ENCODE measurements at regions not wholly inside any gene's neighbourhood (a gene's known extent, or its start where the extent isn't known, plus 50 kb on each side); places are given as distances from the start of the nearest gene placed in this dataset.

GRCh38 chr22:47432683-47433082 is 670.2 kb downstream of the TBC1D22A start:
- Histone ChIP-seq H3K9me3 (ENCODE audit: control insufficient read depth, insufficient read depth, low read length) (peaks cover 29% of the 10 kb centered on the region), H4K8ac (ENCODE audit: low read depth in 2 of 2, low read length in 2 of 2) (no peak overlapping the region), H2BK15ac (ENCODE audit: low read depth, low read length) (no peak overlapping the region), H3K36me3 (ENCODE audit: control insufficient read depth, insufficient read depth, low read length) (no peaks in the 10 kb centered on the region), H3K27ac (ENCODE audit: insufficient read depth, low read length) (no peak overlapping the region), H3K4me2 (ENCODE audit: low read depth, low read length) (no peak overlapping the region), H3K27me3 (ENCODE audit: control insufficient read depth, insufficient read depth, low read length) (no peaks in the 10 kb centered on the region), H3K56ac (ENCODE audit: extremely low read depth, insufficient read depth, low read length) (no peak overlapping the region), H4K20me1 (ENCODE audit: insufficient read depth, low read length) (no peaks in the 10 kb centered on the region), H3K18ac (ENCODE audit: low read depth, low read length) (no peak overlapping the region), H2BK5ac (ENCODE audit: low read depth, low read length, poor library complexity, severe bottlenecking) (no peak overlapping the region), H3K23ac (ENCODE audit: low read depth, low read length) (no peak overlapping the region), H3K4me1 (ENCODE audit: control insufficient read depth, insufficient read depth, low read length) (no peaks in the 10 kb centered on the region), H3K79me1 (ENCODE audit: low read depth in 1 of 2, low read length in 2 of 2) (no peaks in the 10 kb centered on the region), H3K4ac (ENCODE audit: low read depth, low read length) (no peak overlapping the region), H3K9ac (ENCODE audit: low read depth, low read length) (no peak overlapping the region), H2AK9ac (replicated peaks; ENCODE audit: low read depth, low read length, poor library complexity) (no peak overlapping the region), H3K9me1 (ENCODE audit: insufficient read depth, low read length) (no peaks in the 10 kb centered on the region), H2AFZ (replicated peaks; ENCODE audit: low read length, poor library complexity) (no peak overlapping the region), H3K14ac (replicated peaks; ENCODE audit: low read depth, low read length) (no peak overlapping the region), H2BK20ac (ENCODE audit: low read depth, low read length) (no peak overlapping the region), H3K4me3 (ENCODE audit: insufficient read depth, low read depth, low read length) (no peak overlapping the region), H4K5ac (ENCODE audit: low read depth, low read length) (no peak overlapping the region), H2BK120ac (ENCODE audit: low read depth, low read length) (no peak overlapping the region), H2AK5ac (ENCODE audit: low read depth, low read length) (no peak overlapping the region), H4K91ac (ENCODE audit: insufficient read depth, low read depth, low read length) (no peak overlapping the region)
- POLR2A ChIA-PET (ENCODE audit: unreplicated experiment), result no interaction called here
- 39% methylated on average over 3 of the region's 7 CpGs; no CpG with 5 or more reads in 1 of the 2 experiments for WGBS, 2 experiments (ENCODE audit: extremely low coverage in 2 of 2, insufficient read length in 1 of 2)
- intact Hi-C loops (cut with micrococcal nuclease) (no loop called here), in situ Hi-C loops (cut with MboI; ENCODE audit: low sequenced_read_pairs) (no loop called here), dilution Hi-C loops (cut with HindIII; ENCODE audit: low sequenced_read_pairs, unreplicated experiment) (no loop called here)
- CTCF ChIA-PET, result no interaction called here
- TF ChIP-seq CHD1 (IDR thresholded peaks at IDR 0.05; ENCODE audit: low read depth, low read length), result no peak
- no peak for TF ChIP-seq RCOR1 (IDR thresholded peaks at IDR 0.05; ENCODE audit: insufficient replicate concordance, low read length)
- TF ChIP-seq CTCF (conservative IDR thresholded peaks at IDR 0.05; ENCODE audit: low read depth, low read length), result no peak
- TF ChIP-seq, protein P1, sequence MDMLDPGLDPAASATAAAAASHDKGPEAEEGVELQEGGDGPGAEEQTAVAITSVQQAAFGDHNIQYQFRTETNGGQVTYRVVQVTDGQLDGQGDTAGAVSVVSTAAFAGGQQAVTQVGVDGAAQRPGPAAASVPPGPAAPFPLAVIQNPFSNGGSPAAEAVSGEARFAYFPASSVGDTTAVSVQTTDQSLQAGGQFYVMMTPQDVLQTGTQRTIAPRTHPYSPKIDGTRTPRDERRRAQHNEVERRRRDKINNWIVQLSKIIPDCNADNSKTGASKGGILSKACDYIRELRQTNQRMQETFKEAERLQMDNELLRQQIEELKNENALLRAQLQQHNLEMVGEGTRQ (IDR thresholded peaks at IDR 0.05; ENCODE audit: low read depth, low read length), result no peak
- no peak for TF ChIP-seq BHLHE40 (IDR thresholded peaks at IDR 0.05; ENCODE audit: low read depth, low read length)
- no peak for TF ChIP-seq SMC3 (IDR thresholded peaks at IDR 0.05; ENCODE audit: low read depth, low read length)
- no TSS peak for BruUV-seq (replicated peaks)
- DNase-seq (no peak), ATAC-seq (ENCODE audit: low read depth) (no peak)

Data from IMR-90 (cell line).